ENCODE measurements at regions not wholly inside any gene's neighbourhood (a gene's known extent, or its start where the extent isn't known, plus 50 kb on each side); places are given as distances from the start of the nearest gene placed in this dataset.

- TF ChIP-seq POLR2AphosphoS5 (IDR thresholded peaks at IDR 0.05; ENCODE audit: low read depth, low read length) = no peak
- TF ChIP-seq FOXP2 (optimal IDR thresholded peaks at IDR 0.05; ENCODE audit: borderline replicate concordance, extremely low read depth, extremely low read length, insufficient read depth) = no peak
- no peak for TF ChIP-seq TAF1 (IDR thresholded peaks at IDR 0.05; ENCODE audit: borderline replicate concordance, insufficient read depth, low read length)
- no peak for TF ChIP-seq REST (IDR thresholded peaks at IDR 0.05; ENCODE audit: insufficient read depth in 1 of 2, low read depth in 2 of 2, low read length in 2 of 2)
- no peak for TF ChIP-seq SIN3A (IDR thresholded peaks at IDR 0.05; ENCODE audit: borderline replicate concordance, insufficient read depth, low read length)
Observed at GRCh38 chr6:169849396-169849795, 98.0 kb downstream of the ERMARD start.

- TF ChIP-seq SIN3A (IDR thresholded peaks at IDR 0.05; ENCODE audit: borderline replicate concordance, insufficient read depth, low read length) (no peak), REST (IDR thresholded peaks at IDR 0.05; ENCODE audit: insufficient read depth in 1 of 2, low read depth in 2 of 2, low read length in 2 of 2) (no peak), FOXP2 (optimal IDR thresholded peaks at IDR 0.05; ENCODE audit: borderline replicate concordance, extremely low read depth, extremely low read length, insufficient read depth) (no peak), POLR2AphosphoS5 (IDR thresholded peaks at IDR 0.05; ENCODE audit: low read depth, low read length) (no peak), TAF1 (IDR thresholded peaks at IDR 0.05; ENCODE audit: borderline replicate concordance, insufficient read depth, low read length) (no peak)
Observed at GRCh38 chr6:169848946-169849345, 97.5 kb downstream of the ERMARD start.

- no peak for TF ChIP-seq TAF1 (IDR thresholded peaks at IDR 0.05; ENCODE audit: borderline replicate concordance, insufficient read depth, low read length)
- no peak for TF ChIP-seq FOXP2 (optimal IDR thresholded peaks at IDR 0.05; ENCODE audit: borderline replicate concordance, extremely low read depth, extremely low read length, insufficient read depth)
- no peak for TF ChIP-seq SIN3A (IDR thresholded peaks at IDR 0.05; ENCODE audit: borderline replicate concordance, insufficient read depth, low read length)
- no peak for TF ChIP-seq REST (IDR thresholded peaks at IDR 0.05; ENCODE audit: insufficient read depth in 1 of 2, low read depth in 2 of 2, low read length in 2 of 2)
- no peak for TF ChIP-seq POLR2AphosphoS5 (IDR thresholded peaks at IDR 0.05; ENCODE audit: low read depth, low read length)
Observed at GRCh38 chr6:169847901-169848311, 96.5 kb downstream of the ERMARD start.

- TF ChIP-seq REST (IDR thresholded peaks at IDR 0.05; ENCODE audit: insufficient read depth in 1 of 2, low read depth in 2 of 2, low read length in 2 of 2) = no peak
- TF ChIP-seq POLR2AphosphoS5 (IDR thresholded peaks at IDR 0.05; ENCODE audit: low read depth, low read length) = no peak
- no peak for TF ChIP-seq SIN3A (IDR thresholded peaks at IDR 0.05; ENCODE audit: borderline replicate concordance, insufficient read depth, low read length)
- TF ChIP-seq TAF1 (IDR thresholded peaks at IDR 0.05; ENCODE audit: borderline replicate concordance, insufficient read depth, low read length) = no peak
- no peak for TF ChIP-seq FOXP2 (optimal IDR thresholded peaks at IDR 0.05; ENCODE audit: borderline replicate concordance, extremely low read depth, extremely low read length, insufficient read depth)
Observed at GRCh38 chr6:169847141-169847674, 95.8 kb downstream of the ERMARD start.
